Hematopoietic multipotent progenitor cell treated with erythropoietin and hydrocortisone succinate and interleukin-3 and kit ligand, for 4 days (in vitro differentiated cells): ENCODE measurements at regions not wholly inside any gene's neighbourhood (a gene's known extent, or its start where the extent isn't known, plus 50 kb on each side); places are given as distances from the start of the nearest gene placed in this dataset.

Experiments used
- DNase-seq: peaks from one replicate; pipeline ENCODE4 v3.0.0-alpha.2; 2015

DNA sequence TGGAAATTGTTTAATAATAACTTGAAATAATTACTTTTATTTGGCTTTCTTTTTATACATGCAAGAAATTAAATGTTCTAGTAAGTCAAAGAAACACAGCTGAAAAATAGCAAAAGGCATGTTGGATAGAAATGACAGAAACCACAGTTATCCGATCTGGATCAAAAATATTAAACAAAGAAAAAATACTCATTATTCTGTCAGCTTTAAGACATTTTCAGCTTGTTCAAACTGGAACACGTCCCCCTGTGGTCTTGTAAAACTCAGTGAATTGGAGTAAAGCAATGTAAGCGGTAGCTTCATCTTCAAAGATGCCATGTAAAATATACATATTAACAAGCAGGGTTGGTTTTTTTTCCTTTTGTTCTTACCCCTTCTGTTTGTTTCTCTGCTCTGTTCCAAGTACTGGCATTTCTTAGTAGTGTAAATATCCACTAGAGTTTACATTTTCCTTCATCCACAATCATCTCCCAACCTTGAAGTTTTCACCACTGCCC is 223.4 kb downstream of the IGSF11 start:
- DNase-seq, result no peak

DNA sequence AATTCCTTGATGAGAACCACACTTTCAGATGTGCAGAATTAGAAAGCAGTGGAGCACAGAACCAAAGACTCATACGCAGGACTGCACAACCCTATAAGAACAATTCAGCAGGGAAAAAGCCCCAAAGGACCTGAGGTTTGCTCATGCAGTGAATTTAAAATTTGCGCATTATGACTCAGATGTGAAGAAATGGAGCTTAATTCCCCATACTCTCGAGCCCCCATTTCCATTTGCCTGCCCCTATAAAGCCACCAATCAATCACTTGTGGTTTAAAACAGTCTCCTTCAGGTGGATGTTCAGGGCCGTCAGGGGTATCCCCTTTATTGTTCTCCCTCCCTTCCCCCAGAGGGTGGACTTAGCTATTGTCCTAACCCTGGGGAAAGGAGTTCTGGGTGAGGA is 221.2 kb downstream of the IGSF11 start:
- no peak for DNase-seq

GRCh38 chr3:118817748-118818165 is 216.9 kb downstream of the IGSF11 start:
- peak; percentile 77 for DNase-seq

- DNase-seq, result no peak
These were observed 216.3 kb downstream of the IGSF11 start for GRCh38 chr3:118818386-118818785.

DNA sequence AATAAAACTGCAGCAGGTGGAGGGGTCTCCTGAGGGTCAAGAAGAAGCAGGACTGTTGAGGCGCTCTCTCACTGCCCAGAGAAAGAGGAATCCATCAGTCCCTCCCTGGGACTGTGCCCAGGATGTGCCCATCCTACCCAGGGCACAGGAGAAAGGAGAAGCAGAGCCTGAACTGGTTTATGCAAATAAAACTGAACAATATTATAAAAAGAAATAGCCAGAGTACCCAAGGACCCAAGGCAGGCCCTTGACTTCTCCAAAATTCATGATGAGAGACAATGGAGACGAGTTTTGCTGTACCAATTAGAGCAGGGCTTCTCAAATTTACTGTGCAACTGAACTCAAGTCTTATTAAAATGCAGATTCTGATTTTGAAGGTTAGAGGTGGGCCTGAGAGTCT is 211.0 kb downstream of the IGSF11 start:
- no peak for DNase-seq

DNA sequence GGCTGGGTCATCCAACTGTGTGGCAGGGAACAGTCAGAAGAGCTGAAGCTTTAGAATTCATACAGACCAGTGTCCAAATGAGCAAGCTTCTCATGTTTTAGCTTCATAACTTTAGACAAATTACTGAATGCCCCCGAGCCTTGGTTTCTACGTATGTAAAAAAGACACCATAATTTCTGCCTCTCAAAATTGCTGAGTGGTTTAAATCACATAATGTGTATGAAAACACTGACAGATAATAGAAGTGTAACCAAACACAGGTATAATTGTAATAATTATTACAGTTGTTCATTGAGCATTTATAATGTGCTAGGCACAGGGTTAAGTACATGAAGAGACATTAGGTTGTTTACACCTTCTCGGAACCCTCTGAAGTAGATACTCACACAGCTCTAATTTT is 207.2 kb downstream of the IGSF11 start:
- DNase-seq, result no peak

DNA sequence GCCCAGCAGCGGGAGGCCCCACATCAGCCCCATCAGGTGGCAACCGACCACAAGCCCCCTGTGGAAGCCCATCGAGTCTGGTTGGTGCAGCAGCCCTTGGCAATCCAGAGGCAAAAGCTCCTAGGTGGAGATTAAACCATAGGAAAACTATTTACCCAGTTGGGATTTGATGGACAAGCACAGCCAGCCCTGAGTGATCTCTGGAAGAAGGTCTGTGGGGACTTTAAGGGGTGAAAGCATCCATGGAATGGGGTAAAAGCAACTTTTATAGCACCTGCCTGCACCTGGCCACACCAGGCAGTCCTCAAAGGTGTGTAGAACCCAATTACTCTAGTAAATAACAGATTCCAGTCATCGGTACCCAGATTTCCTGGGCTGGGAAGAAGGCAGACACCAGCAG is 206.3 kb downstream of the IGSF11 start:
- no peak for DNase-seq

GRCh38 chr3:118833075-118833474 is 201.6 kb downstream of the IGSF11 start:
- DNase-seq, result no peak

DNA sequence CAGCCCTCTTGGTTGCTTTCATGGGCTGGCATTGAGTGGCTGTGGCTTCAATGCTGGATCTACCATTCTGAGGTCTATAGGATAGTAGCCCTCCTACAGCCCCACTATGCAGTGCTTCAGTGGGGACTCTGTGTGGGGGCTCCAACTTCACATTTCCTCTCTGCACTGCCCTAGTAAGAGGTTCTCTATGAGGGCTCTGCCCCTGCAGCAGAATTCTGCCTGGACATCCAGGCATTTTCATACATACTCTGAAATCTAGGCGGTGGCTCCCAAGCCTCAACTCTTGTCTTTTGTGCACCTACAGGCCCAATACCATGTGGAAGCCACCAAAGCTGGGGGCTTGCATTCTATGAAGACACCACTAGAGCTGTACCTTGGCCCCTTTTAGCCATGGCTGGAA is 195.8 kb downstream of the IGSF11 start:
- DNase-seq, result no peak

- DNase-seq, result peak; percentile 3
These were observed 192.3 kb downstream of the IGSF11 start for GRCh38 chr3:118842147-118842863.

GRCh38 chr3:118846176-118846575 is 188.5 kb downstream of the IGSF11 start:
- DNase-seq, result no peak
